ENCODE measurements at regions not wholly inside any gene's neighbourhood (a gene's known extent, or its start where the extent isn't known, plus 50 kb on each side); places are given as distances from the start of the nearest gene placed in this dataset.
A peak's percentile ranks its signal among the peaks of the same experiment; 100 is the strongest.
"Not testable (repeated sequence)": the region's sequence is repeated elsewhere in the genome, so short reads cannot be mapped to it uniquely, and the experiment has no call there.

DNA sequence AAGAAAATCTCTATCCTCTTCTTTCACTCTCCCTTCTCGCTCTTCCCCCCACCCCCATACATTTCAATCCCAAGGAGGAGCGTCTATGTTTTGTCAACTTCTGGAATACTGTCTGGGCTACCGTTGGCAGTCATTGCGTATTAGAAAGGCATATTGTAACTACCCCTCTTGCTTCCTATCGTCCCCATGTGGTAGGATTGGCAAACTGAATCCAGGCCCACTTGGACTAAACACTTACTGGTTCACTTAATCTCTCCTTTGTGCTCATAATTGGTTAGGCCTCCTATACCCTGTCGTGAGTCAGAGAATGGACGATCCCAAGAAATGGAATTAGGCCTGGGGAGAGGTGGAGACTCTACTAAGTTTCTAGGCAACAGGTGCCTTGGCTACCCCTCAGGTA, 68.8 kb upstream of the SLC8A3 start:
- in situ Hi-C loops (cut with MboI; ENCODE audit: low sequenced_read_pairs in 4 of 4), result loop anchor here in 3 of 4 donors (5.0 to 25.0 kb wide), 3 partner anchors 213 to 220 kb away; no protein-coding TSS in a partner anchor
- Histone ChIP-seq H3K27me3 (peaks cover 0 to 3% (median 0%) of the 10 kb centered on the region in 3 donors), H3K4me1 (no peaks in the 10 kb centered on the region), H3K9me3 (no peaks in the 10 kb centered on the region), H3K36me3 (no peaks in the 10 kb centered on the region), H3K4me3 (no peak overlapping the region), H3K27ac (no peak overlapping the region)
- DNase-seq (peak in 1 of 2 donors; percentile 40), ATAC-seq (peak; percentile 56 to 82)
- TF ChIP-seq, protein P1, sequence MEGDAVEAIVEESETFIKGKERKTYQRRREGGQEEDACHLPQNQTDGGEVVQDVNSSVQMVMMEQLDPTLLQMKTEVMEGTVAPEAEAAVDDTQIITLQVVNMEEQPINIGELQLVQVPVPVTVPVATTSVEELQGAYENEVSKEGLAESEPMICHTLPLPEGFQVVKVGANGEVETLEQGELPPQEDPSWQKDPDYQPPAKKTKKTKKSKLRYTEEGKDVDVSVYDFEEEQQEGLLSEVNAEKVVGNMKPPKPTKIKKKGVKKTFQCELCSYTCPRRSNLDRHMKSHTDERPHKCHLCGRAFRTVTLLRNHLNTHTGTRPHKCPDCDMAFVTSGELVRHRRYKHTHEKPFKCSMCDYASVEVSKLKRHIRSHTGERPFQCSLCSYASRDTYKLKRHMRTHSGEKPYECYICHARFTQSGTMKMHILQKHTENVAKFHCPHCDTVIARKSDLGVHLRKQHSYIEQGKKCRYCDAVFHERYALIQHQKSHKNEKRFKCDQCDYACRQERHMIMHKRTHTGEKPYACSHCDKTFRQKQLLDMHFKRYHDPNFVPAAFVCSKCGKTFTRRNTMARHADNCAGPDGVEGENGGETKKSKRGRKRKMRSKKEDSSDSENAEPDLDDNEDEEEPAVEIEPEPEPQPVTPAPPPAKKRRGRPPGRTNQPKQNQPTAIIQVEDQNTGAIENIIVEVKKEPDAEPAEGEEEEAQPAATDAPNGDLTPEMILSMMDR (IDR thresholded peaks at IDR 0.05 in 4 of 5, conservative IDR thresholded peaks at IDR 0.05 in 1 of 5), result peak; percentile 42 to 71 (median 59)
- TF ChIP-seq POLR2A (IDR thresholded peaks at IDR 0.05), result no peak
- intact Hi-C loops (cut with DNase I; ENCODE audit: low total_unique reads), result loop anchor here (1.0 to 5.0 kb wide), 3 partner anchors 65 to 211 kb away; no protein-coding TSS in a partner anchor

DNA sequence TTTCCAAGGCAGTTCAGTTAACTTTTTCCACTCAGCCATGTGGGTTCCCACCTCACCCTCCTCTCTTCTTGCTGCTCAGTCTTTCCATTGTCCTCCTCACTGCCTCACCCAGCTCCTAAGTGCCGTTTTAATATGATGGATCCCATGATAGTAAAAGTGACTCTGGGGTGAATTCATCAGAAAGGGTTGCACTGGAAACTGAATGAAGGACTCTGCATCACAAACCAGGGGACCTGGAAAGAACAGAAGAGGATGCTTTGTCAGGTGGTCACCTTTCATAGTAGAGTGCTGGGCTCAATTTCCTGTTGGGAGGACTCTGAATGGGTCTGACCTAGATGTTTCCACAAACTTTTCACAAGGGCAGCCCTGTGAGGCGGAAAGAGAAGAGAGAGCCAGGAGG, 67.8 kb upstream of the SLC8A3 start:
- Histone ChIP-seq H3K4me1 (no peaks in the 10 kb centered on the region), H3K27me3 (peaks cover 0 to 3% (median 0%) of the 10 kb centered on the region in 3 donors), H3K9me3 (no peaks in the 10 kb centered on the region), H3K4me3 (no peak overlapping the region), H3K27ac (no peak overlapping the region), H3K36me3 (no peaks in the 10 kb centered on the region)
- in situ Hi-C loops (cut with MboI; ENCODE audit: low sequenced_read_pairs in 4 of 4), result loop anchor here in 3 of 4 donors (5.0 to 25.0 kb wide), 3 partner anchors 212 to 219 kb away; no protein-coding TSS in a partner anchor
- TF ChIP-seq POLR2A (IDR thresholded peaks at IDR 0.05), result no peak
- TF ChIP-seq, protein P1 (IDR thresholded peaks at IDR 0.05 in 4 of 5, conservative IDR thresholded peaks at IDR 0.05 in 1 of 5), result no peak
- intact Hi-C loops (cut with DNase I; ENCODE audit: low total_unique reads), result loop anchor here (2.0 to 5.0 kb wide), 2 partner anchors 64 to 170 kb away; no protein-coding TSS in a partner anchor
- no peak for DNase-seq
- no peak for ATAC-seq

DNA sequence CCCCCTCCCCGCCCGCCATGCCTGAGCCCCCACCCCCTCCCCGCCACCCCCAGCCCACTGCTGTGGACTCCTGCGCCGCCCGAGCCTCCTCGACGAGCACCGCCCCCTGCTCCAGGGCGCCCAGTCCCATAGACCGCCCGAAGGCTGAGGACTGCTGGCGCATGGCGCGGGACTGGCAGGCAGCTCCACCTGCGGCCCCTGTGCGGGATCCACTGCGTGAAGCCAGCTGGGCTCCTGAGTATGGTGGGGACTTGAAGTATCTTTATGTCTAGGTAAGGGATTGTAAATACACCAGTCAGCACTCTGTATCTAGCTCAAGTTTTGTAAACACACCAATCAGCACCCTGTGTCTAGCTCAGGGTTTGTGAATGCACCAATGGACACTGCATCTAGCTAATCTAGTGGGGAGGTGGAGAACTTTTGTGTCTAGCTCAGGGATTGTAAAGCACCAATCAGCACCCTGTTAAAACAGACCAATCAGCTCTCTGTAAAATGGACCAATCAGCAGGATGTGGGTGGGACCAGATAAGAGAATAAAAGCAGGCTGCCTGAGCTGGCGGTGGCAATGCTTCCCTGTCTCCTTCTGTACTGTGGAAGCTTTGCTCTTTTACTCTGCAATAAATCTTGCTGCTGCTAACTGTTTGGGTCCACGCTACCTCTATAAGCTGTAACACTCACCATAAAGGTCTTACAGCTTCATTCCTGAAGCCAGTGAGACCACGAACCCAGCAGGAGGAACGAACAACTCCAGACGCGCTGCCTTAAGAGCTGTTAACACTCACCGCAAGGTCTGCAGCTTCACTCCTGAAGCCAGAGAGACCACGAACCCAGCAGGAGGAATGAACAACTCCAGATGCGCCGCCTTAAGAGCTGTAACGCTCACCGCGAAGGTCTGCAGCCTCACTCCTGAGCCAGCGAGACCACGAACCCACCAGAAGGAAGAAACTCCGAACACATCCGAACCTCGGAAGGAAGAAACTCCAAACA, 66.6 kb upstream of the SLC8A3 start:
- not testable (repeated sequence) for H3K4me1 ChIP-seq, DNase-seq, ATAC-seq, H3K27ac ChIP-seq, H3K36me3 ChIP-seq, H3K9me3 ChIP-seq, H3K27me3 ChIP-seq
- intact Hi-C loops (cut with DNase I; ENCODE audit: low total_unique reads) (loop anchor here (2.0 to 5.0 kb wide), 2 partner anchors 63 to 169 kb away; no protein-coding TSS in a partner anchor), in situ Hi-C loops (cut with MboI; ENCODE audit: low sequenced_read_pairs in 4 of 4) (loop anchor here in 3 of 4 donors (5.0 to 25.0 kb wide), 3 partner anchors 211 to 218 kb away; no protein-coding TSS in a partner anchor)
- peak overlapping the region; percentile 24 to 49 (median 37) for H3K4me3 ChIP-seq

DNA sequence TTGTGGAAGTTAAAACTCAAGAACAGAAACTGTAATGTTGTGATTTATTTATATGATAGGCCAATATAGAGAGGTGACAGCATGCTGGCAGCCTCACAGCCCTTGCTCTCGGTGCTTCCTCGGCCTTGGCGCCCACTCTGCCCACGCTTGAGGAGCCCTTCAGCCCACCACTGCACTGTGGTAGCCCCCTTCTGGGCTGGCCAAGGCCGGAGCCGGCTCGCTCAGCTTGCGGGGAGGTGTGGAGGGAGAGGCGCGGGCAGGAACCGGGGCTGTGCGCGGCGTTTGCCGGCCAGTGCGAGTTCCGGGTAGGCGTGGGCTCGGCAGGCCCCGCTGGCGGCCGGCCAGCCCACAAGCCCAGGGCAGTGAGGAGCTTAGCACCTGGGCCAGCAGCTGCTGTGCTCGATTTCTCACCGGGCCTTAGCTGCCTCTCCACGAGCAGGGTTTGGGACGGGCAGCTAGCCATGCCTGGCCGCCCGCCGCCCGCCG, 65.8 kb upstream of the SLC8A3 start:
- TF ChIP-seq POLR2A (IDR thresholded peaks at IDR 0.05), result no peak
- TF ChIP-seq, protein P1 (IDR thresholded peaks at IDR 0.05 in 4 of 5, conservative IDR thresholded peaks at IDR 0.05 in 1 of 5), result no peak
- Histone ChIP-seq H3K27me3 (peaks cover 0 to 3% (median 0%) of the 10 kb centered on the region in 3 donors), H3K4me1 (no peaks in the 10 kb centered on the region), H3K36me3 (no peaks in the 10 kb centered on the region), H3K4me3 (peak overlapping the region; percentile 49 to 71 (median 52)), H3K27ac (no peak overlapping the region), H3K9me3 (no peaks in the 10 kb centered on the region)
- intact Hi-C loops (cut with DNase I; ENCODE audit: low total_unique reads), result no loop called here
- ATAC-seq (peak in 1 of 2 donors; percentile 64), DNase-seq (peak in 1 of 2 donors; percentile 37)
- in situ Hi-C loops (cut with MboI; ENCODE audit: low sequenced_read_pairs in 4 of 4), result loop anchor here in 2 of 4 donors (10.0 to 25.0 kb wide), 2 partner anchors 210 to 217 kb away; no protein-coding TSS in a partner anchor

DNA sequence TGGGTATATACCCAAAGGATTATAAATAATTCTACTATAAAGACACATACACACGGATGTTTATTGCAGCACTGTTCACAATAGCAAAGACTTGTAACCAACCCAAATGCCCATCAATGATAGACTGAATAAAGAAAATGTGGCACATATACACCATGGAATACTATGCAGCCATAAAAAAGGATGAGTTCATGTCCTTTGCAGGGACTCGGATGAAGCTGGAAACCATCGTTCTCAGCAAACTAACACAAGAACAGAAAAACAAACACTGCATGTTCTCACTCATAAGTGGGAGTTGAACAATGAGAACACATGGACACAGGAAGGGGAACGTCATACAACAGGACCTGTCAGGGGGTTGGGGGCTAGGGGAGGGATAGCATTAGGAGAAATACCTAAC, 64.8 kb upstream of the SLC8A3 start:
- H3K9me3 ChIP-seq; H3K27me3 ChIP-seq; H3K4me3 ChIP-seq; H3K36me3 ChIP-seq; intact Hi-C loops (cut with DNase I; ENCODE audit: low total_unique reads); DNase-seq; ATAC-seq; H3K27ac ChIP-seq; H3K4me1 ChIP-seq: not testable (repeated sequence)
- in situ Hi-C loops (cut with MboI; ENCODE audit: low sequenced_read_pairs in 4 of 4), result loop anchor here in 2 of 4 donors (10.0 to 25.0 kb wide), 2 partner anchors 209 to 216 kb away; no protein-coding TSS in a partner anchor

Measured in gastrocnemius medialis (tissue), 4 donors.